ENCODE measurements at regions not wholly inside any gene's neighbourhood (a gene's known extent, or its start where the extent isn't known, plus 50 kb on each side); places are given as distances from the start of the nearest gene placed in this dataset.

DNA sequence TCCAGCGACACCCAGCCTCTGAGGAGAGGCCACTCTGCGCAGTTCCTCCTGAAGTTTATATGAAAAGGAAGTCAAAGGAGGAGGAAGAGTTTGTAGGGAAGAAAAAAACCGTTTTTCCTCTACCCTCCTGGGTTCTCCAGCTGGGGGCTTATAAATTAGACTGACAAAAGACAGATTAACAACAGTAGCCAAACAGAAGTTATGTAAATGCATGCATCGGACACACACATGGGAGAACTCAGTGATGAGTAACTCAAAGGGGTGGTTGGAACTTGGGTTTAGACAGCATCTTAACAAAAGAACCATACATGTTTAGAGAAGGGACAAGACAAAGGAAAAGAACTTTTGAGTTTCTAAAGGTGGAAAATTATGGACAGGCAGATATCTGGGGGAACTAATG lies 71.2 kb downstream of the CD24 start:
- TF ChIP-seq, protein P1, sequence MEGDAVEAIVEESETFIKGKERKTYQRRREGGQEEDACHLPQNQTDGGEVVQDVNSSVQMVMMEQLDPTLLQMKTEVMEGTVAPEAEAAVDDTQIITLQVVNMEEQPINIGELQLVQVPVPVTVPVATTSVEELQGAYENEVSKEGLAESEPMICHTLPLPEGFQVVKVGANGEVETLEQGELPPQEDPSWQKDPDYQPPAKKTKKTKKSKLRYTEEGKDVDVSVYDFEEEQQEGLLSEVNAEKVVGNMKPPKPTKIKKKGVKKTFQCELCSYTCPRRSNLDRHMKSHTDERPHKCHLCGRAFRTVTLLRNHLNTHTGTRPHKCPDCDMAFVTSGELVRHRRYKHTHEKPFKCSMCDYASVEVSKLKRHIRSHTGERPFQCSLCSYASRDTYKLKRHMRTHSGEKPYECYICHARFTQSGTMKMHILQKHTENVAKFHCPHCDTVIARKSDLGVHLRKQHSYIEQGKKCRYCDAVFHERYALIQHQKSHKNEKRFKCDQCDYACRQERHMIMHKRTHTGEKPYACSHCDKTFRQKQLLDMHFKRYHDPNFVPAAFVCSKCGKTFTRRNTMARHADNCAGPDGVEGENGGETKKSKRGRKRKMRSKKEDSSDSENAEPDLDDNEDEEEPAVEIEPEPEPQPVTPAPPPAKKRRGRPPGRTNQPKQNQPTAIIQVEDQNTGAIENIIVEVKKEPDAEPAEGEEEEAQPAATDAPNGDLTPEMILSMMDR (IDR thresholded peaks at IDR 0.05; ENCODE audit: low read depth, low read length) = no peak
- TF ChIP-seq EZH2phosphoT487 (IDR thresholded peaks at IDR 0.05; ENCODE audit: low read depth) = no peak
